ENCODE measurements at regions not wholly inside any gene's neighbourhood (a gene's known extent, or its start where the extent isn't known, plus 50 kb on each side); places are given as distances from the start of the nearest gene placed in this dataset.

- DNase-seq (ENCODE audit: low read depth) = no peak
These were observed 55.1 kb upstream of the SLC25A26 start for GRCh38 chr3:66165660-66166059.

GRCh38 chr3:66164155-66164554 lies 56.6 kb upstream of the SLC25A26 start:
- DNase-seq (ENCODE audit: low read depth) = no peak

DNA sequence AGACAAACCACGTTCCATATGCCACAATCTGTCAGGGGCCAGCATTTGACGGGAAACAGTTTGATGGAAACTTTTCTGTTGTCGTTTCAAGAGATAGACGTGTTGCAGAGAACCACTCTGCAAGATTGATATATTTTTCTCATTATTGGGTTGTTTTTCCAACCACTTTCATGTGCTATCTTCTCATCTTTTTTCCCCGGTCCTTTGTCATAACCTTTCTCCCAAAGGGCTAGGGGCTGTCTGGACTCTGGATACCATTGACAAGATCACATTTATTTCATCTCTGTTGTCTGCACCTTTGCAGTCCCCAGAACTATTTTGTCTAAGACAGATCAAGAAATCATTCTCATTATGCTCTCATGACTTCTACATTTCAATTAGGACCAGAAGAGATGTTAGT lies 57.6 kb upstream of the SLC25A26 start:
- DNase-seq (ENCODE audit: low read depth) = no peak

- DNase-seq (ENCODE audit: low read depth) = no peak
These were observed 58.0 kb upstream of the SLC25A26 start for GRCh38 chr3:66162766-66163165.

GRCh38 chr3:66158933-66159683 lies 61.7 kb upstream of the SLC25A26 start:
- DNase-seq (ENCODE audit: low read depth) = no peak

GRCh38 chr3:66154444-66154861 lies 66.3 kb upstream of the SLC25A26 start:
- no peak for DNase-seq (ENCODE audit: low read depth)

- DNase-seq (ENCODE audit: low read depth) = peak; percentile 16
These were observed 67.0 kb upstream of the SLC25A26 start for GRCh38 chr3:66153481-66154443.

- DNase-seq (ENCODE audit: low read depth) = no peak
These were observed 68.5 kb upstream of the SLC25A26 start for GRCh38 chr3:66152336-66152735.

GRCh38 chr3:66150977-66151376 lies 69.8 kb upstream of the SLC25A26 start:
- no peak for DNase-seq (ENCODE audit: low read depth)

DNA sequence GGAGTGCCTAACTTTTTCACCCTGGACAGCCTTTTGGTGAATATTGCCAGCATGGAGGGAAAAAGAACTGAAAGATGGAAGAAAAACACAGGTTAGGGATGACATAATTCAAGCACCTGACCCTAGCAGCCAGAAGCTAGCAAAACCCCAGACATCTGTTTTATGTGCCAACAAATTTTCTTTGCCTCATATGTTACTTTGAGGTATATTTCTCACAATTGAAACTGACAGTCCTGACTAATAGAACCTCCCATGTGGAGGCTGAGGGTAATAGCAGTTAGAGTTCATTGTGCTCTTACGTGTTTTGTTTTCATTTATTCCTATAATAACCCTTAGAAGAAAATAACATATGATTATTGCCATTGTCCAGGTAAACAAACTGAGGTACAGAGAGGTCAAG lies 71.5 kb upstream of the SLC25A26 start:
- DNase-seq (ENCODE audit: low read depth) = no peak

DNA sequence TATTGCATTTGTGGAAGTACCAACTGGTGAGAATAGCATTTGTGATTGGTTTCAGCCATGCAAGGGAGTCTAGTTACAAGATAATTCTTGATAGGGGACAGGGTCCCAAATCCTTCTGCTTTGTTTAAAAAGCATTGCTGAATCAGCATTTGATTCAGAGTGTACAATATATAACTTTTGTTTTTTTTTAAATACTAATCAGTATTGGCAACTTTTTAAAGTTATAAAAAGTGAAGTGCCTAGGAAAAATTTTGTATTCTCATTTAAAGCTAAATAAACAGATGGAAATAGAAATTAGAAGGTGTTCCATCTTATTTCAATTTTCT lies 75.4 kb upstream of the SLC25A26 start:
- no peak for DNase-seq (ENCODE audit: low read depth)

DNA sequence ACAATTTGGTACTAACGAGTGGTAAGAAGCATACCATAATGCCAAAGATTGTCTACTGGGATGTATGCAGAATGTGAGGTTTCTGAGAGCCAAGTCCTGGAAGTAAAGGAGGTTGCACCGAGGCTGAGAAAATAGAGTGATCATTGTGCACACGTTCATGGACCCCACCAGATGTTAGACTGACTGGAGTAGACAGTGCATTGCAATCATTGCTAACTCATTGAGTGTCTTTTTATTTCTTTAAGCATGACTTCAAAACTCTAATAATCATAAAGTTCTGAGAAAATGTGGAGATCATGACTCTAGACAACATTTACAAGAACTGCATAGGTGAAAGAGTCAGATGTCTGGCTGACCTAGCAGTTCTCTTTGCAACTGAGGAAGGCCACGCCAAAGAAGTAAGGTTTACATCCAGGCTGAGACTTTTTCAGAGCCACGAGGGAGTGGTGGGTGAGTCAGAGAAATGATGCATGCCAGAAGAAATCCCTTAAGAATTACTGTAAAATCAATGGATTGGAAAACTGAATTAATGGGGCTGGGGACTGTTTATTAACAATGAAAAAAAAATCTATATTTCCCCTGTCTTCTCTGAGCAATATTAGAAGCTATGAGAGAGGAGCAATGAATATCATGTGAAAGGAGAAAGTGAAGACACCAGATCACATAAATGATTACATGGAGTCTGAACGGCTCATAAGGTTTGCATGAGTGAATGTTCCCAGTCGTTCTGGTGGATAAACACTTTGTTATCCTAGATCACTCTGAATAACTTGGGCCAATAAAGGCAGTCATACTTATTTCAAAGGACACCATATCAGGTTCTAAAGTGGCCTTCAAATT lies 76.0 kb upstream of the SLC25A26 start:
- peak; percentile 21 for DNase-seq (ENCODE audit: low read depth)

GRCh38 chr3:66142079-66142478 lies 78.7 kb upstream of the SLC25A26 start:
- no peak for DNase-seq (ENCODE audit: low read depth)

- peak; percentile 87 for DNase-seq (ENCODE audit: low read depth)
These were observed 79.9 kb upstream of the SLC25A26 start for GRCh38 chr3:66140743-66141372.

DNA sequence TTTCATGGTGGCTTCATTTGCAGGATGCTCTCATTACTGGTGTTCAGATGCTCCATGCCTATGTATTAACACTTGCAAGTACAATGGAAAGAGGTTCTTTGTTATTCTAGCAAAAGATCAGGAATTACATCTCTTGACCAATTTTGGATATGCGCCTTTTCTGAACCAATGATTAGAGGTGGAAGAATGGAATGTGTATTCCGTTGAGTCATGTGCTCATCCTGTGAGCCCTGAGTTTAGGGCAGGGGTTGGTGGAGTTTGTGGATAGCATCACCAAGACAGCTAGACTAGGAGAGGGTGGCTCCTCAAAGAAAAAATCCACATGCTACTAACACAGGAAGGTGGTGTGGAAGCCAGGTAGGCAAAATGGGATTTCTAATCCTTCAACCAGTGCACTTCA lies 80.7 kb upstream of the SLC25A26 start:
- DNase-seq (ENCODE audit: low read depth) = peak; percentile 26

DNA sequence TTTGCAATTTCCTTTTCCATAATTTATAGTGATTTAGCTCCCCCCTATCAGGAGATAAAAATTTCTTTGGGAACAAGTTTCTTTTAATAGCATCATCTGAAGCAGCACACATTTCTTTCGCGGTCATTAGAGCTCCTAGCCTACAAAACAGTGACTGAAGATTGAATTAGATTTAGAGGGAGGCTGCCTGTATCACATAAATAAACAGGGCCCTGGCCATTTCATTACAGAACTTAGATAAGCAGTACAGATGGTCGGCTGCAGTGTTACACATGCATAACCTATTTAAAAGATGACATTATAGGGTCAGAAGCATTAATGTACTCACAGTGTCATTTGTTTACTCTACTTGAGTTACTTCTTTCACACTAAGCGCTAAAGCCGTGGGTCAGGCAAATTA lies 81.4 kb upstream of the SLC25A26 start:
- no peak for DNase-seq (ENCODE audit: low read depth)

- DNase-seq (ENCODE audit: low read depth) = peak; percentile 68
These were observed 82.2 kb upstream of the SLC25A26 start for GRCh38 chr3:66138336-66139313.

- no peak for DNase-seq (ENCODE audit: low read depth)
These were observed 84.2 kb upstream of the SLC25A26 start for GRCh38 chr3:66136597-66136996.

GRCh38 chr3:66133853-66134445 lies 86.9 kb upstream of the SLC25A26 start:
- no peak for DNase-seq (ENCODE audit: low read depth)

All from LHCN-M2 (cell line).